GM18499 (cell line): ENCODE measurements at regions not wholly inside any gene's neighbourhood (a gene's known extent, or its start where the extent isn't known, plus 50 kb on each side); places are given as distances from the start of the nearest gene placed in this dataset.
"Not testable (repeated sequence)": the region's sequence is repeated elsewhere in the genome, so short reads cannot be mapped to it uniquely, and the experiment has no call there.

Experiments
- ATAC-seq: cut with Tn5 transposase; IDR thresholded peaks from one replicate; pipeline ENCODE4 v1.9.1; 2021; ENCODE audit warnings: moderate number of reproducible peaks; ENCODE audit not compliant: insufficient read depth, unreplicated experiment

GRCh38 chr12:126248871-126249403 lies 1183.7 kb downstream of the AACS start:
- no peak for ATAC-seq

GRCh38 chr12:126258190-126258589 lies 1193.0 kb downstream of the AACS start:
- ATAC-seq = no peak

- no peak for ATAC-seq
These were observed 1197.6 kb downstream of the AACS start for GRCh38 chr12:126262829-126263228.

- no peak for ATAC-seq
These were observed 1203.0 kb downstream of the AACS start for GRCh38 chr12:126268222-126268621.

- no peak for ATAC-seq
These were observed 1205.9 kb downstream of the AACS start for GRCh38 chr12:126271159-126271558.

GRCh38 chr12:126282691-126283090 lies 1217.5 kb downstream of the AACS start:
- no peak for ATAC-seq

GRCh38 chr12:126286203-126286602 lies 1221.0 kb downstream of the AACS start:
- ATAC-seq = no peak

- no peak for ATAC-seq
These were observed 1225.2 kb downstream of the AACS start for GRCh38 chr12:126290456-126290855.

GRCh38 chr12:126291987-126292386 lies 1226.8 kb downstream of the AACS start:
- not testable (repeated sequence) for ATAC-seq

GRCh38 chr12:126295652-126296051 lies 1230.4 kb downstream of the AACS start:
- no peak for ATAC-seq

- ATAC-seq = no peak
These were observed 1244.0 kb downstream of the AACS start for GRCh38 chr12:126309278-126309677.

- ATAC-seq = no peak
These were observed 1247.2 kb downstream of the AACS start for GRCh38 chr12:126312457-126312856.

- ATAC-seq = no peak
These were observed 1251.2 kb downstream of the AACS start for GRCh38 chr12:126316411-126316810.

GRCh38 chr12:126337556-126338441 lies 1272.6 kb downstream of the AACS start:
- ATAC-seq = no peak

- ATAC-seq = no peak
These were observed 1277.6 kb downstream of the AACS start for GRCh38 chr12:126342866-126343265.

GRCh38 chr12:126343321-126343720 lies 1278.1 kb downstream of the AACS start:
- ATAC-seq = no peak

GRCh38 chr12:126346087-126346486 lies 1280.9 kb downstream of the AACS start:
- ATAC-seq = no peak

GRCh38 chr12:126347421-126347820 lies 1282.2 kb downstream of the AACS start:
- no peak for ATAC-seq

GRCh38 chr12:126349383-126349782 lies 1284.1 kb downstream of the AACS start:
- no peak for ATAC-seq

- ATAC-seq = no peak
These were observed 1288.4 kb downstream of the AACS start for GRCh38 chr12:126353604-126354003.

GRCh38 chr12:126354633-126355032 lies 1289.4 kb downstream of the AACS start:
- no peak for ATAC-seq

GRCh38 chr12:126355346-126355745 lies 1290.1 kb downstream of the AACS start:
- no peak for ATAC-seq
